UCSD-AML1 (cell line): ENCODE measurements at regions not wholly inside any gene's neighbourhood (a gene's known extent, or its start where the extent isn't known, plus 50 kb on each side); places are given as distances from the start of the nearest gene placed in this dataset.
A peak's percentile ranks its signal among the peaks of the same experiment; 100 is the strongest.
"Not testable (repeated sequence)": the region's sequence is repeated elsewhere in the genome, so short reads cannot be mapped to it uniquely, and the experiment has no call there.

Experiments used
- DNase-seq: peaks from one replicate; lab custom pipeline; 2025; ENCODE audit not compliant: unreplicated experiment; lab: John Stamatoyannopoulos, UW

- DNase-seq, result no peak
These were observed 226.7 kb upstream of the ZSWIM2 start for GRCh38 chr2:187075671-187076070.

- no peak for DNase-seq
These were observed 226.2 kb upstream of the ZSWIM2 start for GRCh38 chr2:187075199-187075635.

- no peak for DNase-seq
These were observed 209.2 kb upstream of the ZSWIM2 start for GRCh38 chr2:187058198-187058597.

- DNase-seq, result no peak
These were observed 208.5 kb upstream of the ZSWIM2 start for GRCh38 chr2:187057466-187057865.

- no peak for DNase-seq
These were observed 207.7 kb upstream of the ZSWIM2 start for GRCh38 chr2:187056416-187057334.

GRCh38 chr2:187055463-187055862 lies 206.5 kb upstream of the ZSWIM2 start:
- DNase-seq, result peak; percentile 7

- no peak for DNase-seq
These were observed 205.7 kb upstream of the ZSWIM2 start for GRCh38 chr2:187054501-187055319.

- no peak for DNase-seq
These were observed 202.4 kb upstream of the ZSWIM2 start for GRCh38 chr2:187051350-187051749.

GRCh38 chr2:187050409-187050998 lies 201.5 kb upstream of the ZSWIM2 start:
- no peak for DNase-seq

GRCh38 chr2:187037310-187037709 lies 188.3 kb upstream of the ZSWIM2 start:
- DNase-seq, result no peak

GRCh38 chr2:187034434-187034833 lies 185.5 kb upstream of the ZSWIM2 start:
- no peak for DNase-seq

- no peak for DNase-seq
These were observed 175.8 kb upstream of the ZSWIM2 start for GRCh38 chr2:187024739-187025138.

- DNase-seq, result not testable (repeated sequence)
These were observed 175.0 kb upstream of the ZSWIM2 start for GRCh38 chr2:187023996-187024395.

- DNase-seq, result no peak
These were observed 168.5 kb upstream of the ZSWIM2 start for GRCh38 chr2:187017438-187017837.

GRCh38 chr2:187013058-187013457 lies 164.1 kb upstream of the ZSWIM2 start:
- DNase-seq, result no peak

GRCh38 chr2:187011206-187011832 lies 162.3 kb upstream of the ZSWIM2 start:
- no peak for DNase-seq

GRCh38 chr2:187009483-187010239 lies 160.7 kb upstream of the ZSWIM2 start:
- no peak for DNase-seq

- no peak for DNase-seq
These were observed 159.1 kb upstream of the ZSWIM2 start for GRCh38 chr2:187008111-187008510.

GRCh38 chr2:187003611-187004010 lies 154.6 kb upstream of the ZSWIM2 start:
- DNase-seq, result no peak

- DNase-seq, result no peak
These were observed 154.1 kb upstream of the ZSWIM2 start for GRCh38 chr2:187003038-187003554.
